ENCODE measurements at regions not wholly inside any gene's neighbourhood (a gene's known extent, or its start where the extent isn't known, plus 50 kb on each side); places are given as distances from the start of the nearest gene placed in this dataset.
"Not testable (repeated sequence)": the region's sequence is repeated elsewhere in the genome, so short reads cannot be mapped to it uniquely, and the experiment has no call there.

- H3K36me3 ChIP-seq (ENCODE audit: control insufficient read depth in 2 of 2, extremely low read depth in 1 of 2, insufficient read depth in 2 of 2, low read length in 2 of 2); dilution Hi-C loops (cut with MboI; ENCODE audit: extremely low pct_ligation_motif_present, low sequenced_read_pairs); H3K4me3 ChIP-seq (ENCODE audit: control insufficient read depth in 2 of 3, extremely low read depth in 1 of 3, insufficient read depth in 2 of 3, low read depth in 1 of 3, low read length in 3 of 3); H3K4me2 ChIP-seq (ENCODE audit: control insufficient read depth, extremely low read depth, insufficient read depth, low read depth, low read length); H3K4me1 ChIP-seq (ENCODE audit: control insufficient read depth, extremely low read depth, insufficient read depth, low read length); H2AFZ ChIP-seq (ENCODE audit: control insufficient read depth, low read length); H3K9me1 ChIP-seq (ENCODE audit: control insufficient read depth, extremely low read depth, insufficient read depth, low read length); H3K9ac ChIP-seq (ENCODE audit: control insufficient read depth, extremely low read depth, insufficient read depth, low read length); H3K27me3 ChIP-seq (ENCODE audit: control insufficient read depth, extremely low read depth, insufficient read depth, low read length); FAIRE-seq; H4K20me1 ChIP-seq (ENCODE audit: control insufficient read depth, extremely low read depth, insufficient read depth, low read length); H3K9me3 ChIP-seq (ENCODE audit: control insufficient read depth, low read depth, low read length); H3K79me2 ChIP-seq (ENCODE audit: control insufficient read depth, insufficient read depth, low read length); H3K27ac ChIP-seq (ENCODE audit: control insufficient read depth, insufficient read depth, low read length); DNase-seq (ENCODE audit: low read depth, low spot score): not testable (repeated sequence)
Observed at GRCh38 chr1:143728802-143729448, 242.9 kb downstream of the FAM72C start.

DNA sequence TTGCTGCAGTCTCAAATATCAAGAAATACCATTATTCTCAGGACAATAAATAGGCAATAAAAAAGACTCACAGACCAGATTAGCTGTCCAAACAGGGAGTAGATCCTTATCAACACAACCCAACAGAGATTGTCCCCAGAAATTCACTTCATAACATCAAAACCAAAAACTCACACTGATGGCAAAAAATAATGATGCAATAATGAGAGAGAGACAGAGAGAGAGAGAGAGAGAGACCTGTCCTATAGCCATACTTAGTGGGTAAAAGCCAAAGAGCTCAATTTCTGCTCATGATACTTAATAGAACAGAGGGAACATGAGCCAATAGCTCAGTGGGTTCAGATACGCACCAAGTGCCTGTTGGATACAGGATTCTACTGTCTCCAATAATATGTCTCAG lies 244.5 kb downstream of the FAM72C start:
- Histone ChIP-seq H3K4me1 (ENCODE audit: control insufficient read depth, extremely low read depth, insufficient read depth, low read length) (no peaks in the 10 kb centered on the region), H4K20me1 (ENCODE audit: control insufficient read depth, extremely low read depth, insufficient read depth, low read length) (no peaks in the 10 kb centered on the region), H3K27me3 (ENCODE audit: control insufficient read depth, extremely low read depth, insufficient read depth, low read length) (no peaks in the 10 kb centered on the region), H3K9me3 (ENCODE audit: control insufficient read depth, low read depth, low read length) (no peaks in the 10 kb centered on the region), H3K9ac (ENCODE audit: control insufficient read depth, extremely low read depth, insufficient read depth, low read length) (no peak overlapping the region), H3K9me1 (ENCODE audit: control insufficient read depth, extremely low read depth, insufficient read depth, low read length) (no peaks in the 10 kb centered on the region), H3K79me2 (ENCODE audit: control insufficient read depth, insufficient read depth, low read length) (no peaks in the 10 kb centered on the region), H3K36me3 (ENCODE audit: control insufficient read depth in 2 of 2, extremely low read depth in 1 of 2, insufficient read depth in 2 of 2, low read length in 2 of 2) (no peaks in the 10 kb centered on the region), H3K4me3 (ENCODE audit: control insufficient read depth in 2 of 3, extremely low read depth in 1 of 3, insufficient read depth in 2 of 3, low read depth in 1 of 3, low read length in 3 of 3) (no peak overlapping the region), H2AFZ (ENCODE audit: control insufficient read depth, low read length) (no peak overlapping the region), H3K27ac (ENCODE audit: control insufficient read depth, insufficient read depth, low read length) (no peak overlapping the region), H3K4me2 (ENCODE audit: control insufficient read depth, extremely low read depth, insufficient read depth, low read depth, low read length) (no peak overlapping the region)
- dilution Hi-C loops (cut with MboI; ENCODE audit: extremely low pct_ligation_motif_present, low sequenced_read_pairs): no loop called here
- TF ChIP-seq, protein P1, sequence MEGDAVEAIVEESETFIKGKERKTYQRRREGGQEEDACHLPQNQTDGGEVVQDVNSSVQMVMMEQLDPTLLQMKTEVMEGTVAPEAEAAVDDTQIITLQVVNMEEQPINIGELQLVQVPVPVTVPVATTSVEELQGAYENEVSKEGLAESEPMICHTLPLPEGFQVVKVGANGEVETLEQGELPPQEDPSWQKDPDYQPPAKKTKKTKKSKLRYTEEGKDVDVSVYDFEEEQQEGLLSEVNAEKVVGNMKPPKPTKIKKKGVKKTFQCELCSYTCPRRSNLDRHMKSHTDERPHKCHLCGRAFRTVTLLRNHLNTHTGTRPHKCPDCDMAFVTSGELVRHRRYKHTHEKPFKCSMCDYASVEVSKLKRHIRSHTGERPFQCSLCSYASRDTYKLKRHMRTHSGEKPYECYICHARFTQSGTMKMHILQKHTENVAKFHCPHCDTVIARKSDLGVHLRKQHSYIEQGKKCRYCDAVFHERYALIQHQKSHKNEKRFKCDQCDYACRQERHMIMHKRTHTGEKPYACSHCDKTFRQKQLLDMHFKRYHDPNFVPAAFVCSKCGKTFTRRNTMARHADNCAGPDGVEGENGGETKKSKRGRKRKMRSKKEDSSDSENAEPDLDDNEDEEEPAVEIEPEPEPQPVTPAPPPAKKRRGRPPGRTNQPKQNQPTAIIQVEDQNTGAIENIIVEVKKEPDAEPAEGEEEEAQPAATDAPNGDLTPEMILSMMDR (optimal IDR thresholded peaks at IDR 0.05 in 1 of 3, IDR thresholded peaks at IDR 0.05 in 1 of 3, conservative IDR thresholded peaks at IDR 0.05 in 1 of 3; ENCODE audit: extremely low read depth in 1 of 3, insufficient read depth in 2 of 3, low read length in 3 of 3): no peak
- TF ChIP-seq EZH2 (IDR thresholded peaks at IDR 0.05; ENCODE audit: low read length): no peak
- DNase-seq (ENCODE audit: low read depth, low spot score) (no peak), FAIRE-seq (no peak)

GRCh38 chr1:143721024-143721373 lies 250.8 kb downstream of the FAM72C start:
- dilution Hi-C loops (cut with MboI; ENCODE audit: extremely low pct_ligation_motif_present, low sequenced_read_pairs): no loop called here
- Histone ChIP-seq H3K79me2 (ENCODE audit: control insufficient read depth, insufficient read depth, low read length) (no peaks in the 10 kb centered on the region), H3K27ac (ENCODE audit: control insufficient read depth, insufficient read depth, low read length) (no peak overlapping the region), H3K4me3 (ENCODE audit: control insufficient read depth in 2 of 3, extremely low read depth in 1 of 3, insufficient read depth in 2 of 3, low read depth in 1 of 3, low read length in 3 of 3) (no peak overlapping the region), H3K9me3 (ENCODE audit: control insufficient read depth, low read depth, low read length) (no peaks in the 10 kb centered on the region), H3K9ac (ENCODE audit: control insufficient read depth, extremely low read depth, insufficient read depth, low read length) (no peak overlapping the region), H3K9me1 (ENCODE audit: control insufficient read depth, extremely low read depth, insufficient read depth, low read length) (no peaks in the 10 kb centered on the region), H4K20me1 (ENCODE audit: control insufficient read depth, extremely low read depth, insufficient read depth, low read length) (no peaks in the 10 kb centered on the region), H3K4me2 (ENCODE audit: control insufficient read depth, extremely low read depth, insufficient read depth, low read depth, low read length) (no peak overlapping the region), H3K4me1 (ENCODE audit: control insufficient read depth, extremely low read depth, insufficient read depth, low read length) (no peaks in the 10 kb centered on the region), H3K27me3 (ENCODE audit: control insufficient read depth, extremely low read depth, insufficient read depth, low read length) (peaks cover 5% of the 10 kb centered on the region), H2AFZ (ENCODE audit: control insufficient read depth, low read length) (no peak overlapping the region), H3K36me3 (ENCODE audit: control insufficient read depth in 2 of 2, extremely low read depth in 1 of 2, insufficient read depth in 2 of 2, low read length in 2 of 2) (no peaks in the 10 kb centered on the region)
- DNase-seq (ENCODE audit: low read depth, low spot score) (no peak), FAIRE-seq (no peak)
- no peak for TF ChIP-seq EZH2 (IDR thresholded peaks at IDR 0.05; ENCODE audit: low read length)
- TF ChIP-seq, protein P1 (optimal IDR thresholded peaks at IDR 0.05 in 1 of 3, IDR thresholded peaks at IDR 0.05 in 1 of 3, conservative IDR thresholded peaks at IDR 0.05 in 1 of 3; ENCODE audit: extremely low read depth in 1 of 3, insufficient read depth in 2 of 3, low read length in 3 of 3): no peak

Data from keratinocyte (primary cell).